Activated CD4-positive, alpha-beta T cell treated with anti-CD3 and anti-CD28 coated beads, Interleukin-2, amount 10 ng/mL, durations not matched to agents 7 days and 5 days (primary cell): ENCODE measurements at regions not wholly inside any gene's neighbourhood (a gene's known extent, or its start where the extent isn't known, plus 50 kb on each side); places are given as distances from the start of the nearest gene placed in this dataset.
"Not testable (repeated sequence)": the region's sequence is repeated elsewhere in the genome, so short reads cannot be mapped to it uniquely, and the experiment has no call there.

Experiments used
- CTCF ChIA-PET: fragments of 350-600 bp; sonication (Branson Sonifier 250); formaldehyde crosslinking; loops from one replicate; lab custom pipeline; 2021; ENCODE audit warnings: antibody characterized with exemption; lab: Charles Lee
- POLR2A ChIA-PET: fragments of 350-600 bp; sonication (Branson Sonifier 250); formaldehyde crosslinking; loops from one replicate; lab custom pipeline; 2021; ENCODE audit warnings: antibody characterized with exemption; lab: Charles Lee
- DNase-seq: peaks from one replicate; pipeline ENCODE4 v3.0.0-alpha.2; 2020
- H3K27ac Mint-ChIP-seq: one replicate; pipeline ENCODE4 v1.8.0; 2021; ENCODE audit warnings: mild to moderate bottlenecking, moderate library complexity, mixed read lengths
- H3K27me3 Mint-ChIP-seq: one replicate; pipeline ENCODE4 v1.8.0; 2021; ENCODE audit warnings: mixed read lengths
- H3K36me3 Mint-ChIP-seq: one replicate; pipeline ENCODE4 v1.8.0; 2021; ENCODE audit warnings: low read depth, mixed read lengths
- H3K4me1 Mint-ChIP-seq: one replicate; pipeline ENCODE4 v1.8.0; 2021; ENCODE audit warnings: mixed read lengths
- H3K4me3 Mint-ChIP-seq: one replicate; pipeline ENCODE4 v1.8.0; 2021; ENCODE audit warnings: mild to moderate bottlenecking, moderate library complexity, mixed read lengths
- H3K9me3 Mint-ChIP-seq: one replicate; pipeline ENCODE4 v1.8.0; 2021; ENCODE audit warnings: mixed read lengths

DNA sequence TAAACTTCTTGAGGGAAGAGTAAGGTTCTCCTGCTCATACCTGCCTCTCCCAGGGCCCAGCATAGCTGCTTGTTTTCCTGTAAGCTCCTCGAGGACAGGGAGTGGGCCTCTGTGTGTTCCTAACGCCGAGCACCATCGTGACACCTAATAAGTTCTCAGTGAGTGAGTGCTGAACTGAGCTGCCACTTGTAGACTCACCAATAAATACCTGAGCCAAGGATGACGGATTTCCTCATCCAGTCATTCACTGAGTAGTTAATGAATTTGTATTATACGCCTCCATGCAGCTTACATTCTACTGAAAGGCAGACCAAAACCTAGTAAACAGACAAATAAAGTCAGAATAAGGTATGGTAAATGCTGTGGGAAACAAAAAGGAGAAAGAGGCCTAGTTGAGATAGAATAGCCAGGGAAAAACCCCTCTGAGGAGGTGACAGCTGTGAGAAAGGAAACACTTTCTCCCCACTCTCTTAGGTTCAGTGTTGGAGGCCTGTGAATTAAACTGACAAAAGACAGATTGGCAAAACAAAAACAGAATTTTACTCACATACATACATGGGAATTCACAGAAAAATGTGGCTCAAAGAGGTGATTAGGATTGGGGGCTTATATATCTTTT is 138.6 kb downstream of the B3GNT2 start:
- H3K36me3 Mint-ChIP-seq = no peaks in the 10 kb centered on the region
- no peak overlapping the region for H3K4me3 Mint-ChIP-seq
- CTCF ChIA-PET = interaction anchor here (1.0 to 1.2 kb wide), 2 partner anchors 13 to 21 kb away, joined by 3 read pairs; no protein-coding TSS in a partner anchor
- H3K9me3 Mint-ChIP-seq = peaks cover 5% of the 10 kb centered on the region
- H3K27ac Mint-ChIP-seq = no peak overlapping the region
- DNase-seq = no peak
- no peaks in the 10 kb centered on the region for H3K27me3 Mint-ChIP-seq
- POLR2A ChIA-PET = no interaction called here
- no peaks in the 10 kb centered on the region for H3K4me1 Mint-ChIP-seq

DNA sequence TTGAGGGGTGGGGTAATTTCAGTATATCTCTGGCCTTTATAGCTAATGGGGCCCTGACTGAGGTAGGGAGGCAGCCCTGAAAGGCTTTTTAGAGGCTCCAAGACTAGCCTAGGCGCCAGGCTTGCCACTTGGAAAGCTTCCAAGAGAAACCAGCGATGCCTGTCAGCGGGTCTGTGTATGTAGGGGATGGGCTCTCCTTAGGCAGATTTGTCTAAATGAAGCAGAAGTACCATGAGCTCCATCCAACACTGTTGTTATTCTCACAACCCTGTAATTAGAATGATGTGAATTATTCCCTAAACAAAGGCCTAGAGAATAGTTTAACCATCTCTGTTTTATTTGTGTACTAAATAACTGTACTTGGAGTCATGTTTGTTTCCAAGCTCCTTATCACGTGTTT is 138.1 kb downstream of the B3GNT2 start:
- H3K36me3 Mint-ChIP-seq = no peaks in the 10 kb centered on the region
- POLR2A ChIA-PET = no interaction called here
- H3K4me3 Mint-ChIP-seq = no peak overlapping the region
- H3K9me3 Mint-ChIP-seq = peaks cover 5% of the 10 kb centered on the region
- H3K27ac Mint-ChIP-seq = no peak overlapping the region
- no peak for DNase-seq
- no peaks in the 10 kb centered on the region for H3K4me1 Mint-ChIP-seq
- H3K27me3 Mint-ChIP-seq = no peaks in the 10 kb centered on the region
- CTCF ChIA-PET = interaction anchor here (0.6 to 1.2 kb wide), 4 partner anchors 14 to 199 kb away, joined by 3 read pairs; no protein-coding TSS in a partner anchor

DNA sequence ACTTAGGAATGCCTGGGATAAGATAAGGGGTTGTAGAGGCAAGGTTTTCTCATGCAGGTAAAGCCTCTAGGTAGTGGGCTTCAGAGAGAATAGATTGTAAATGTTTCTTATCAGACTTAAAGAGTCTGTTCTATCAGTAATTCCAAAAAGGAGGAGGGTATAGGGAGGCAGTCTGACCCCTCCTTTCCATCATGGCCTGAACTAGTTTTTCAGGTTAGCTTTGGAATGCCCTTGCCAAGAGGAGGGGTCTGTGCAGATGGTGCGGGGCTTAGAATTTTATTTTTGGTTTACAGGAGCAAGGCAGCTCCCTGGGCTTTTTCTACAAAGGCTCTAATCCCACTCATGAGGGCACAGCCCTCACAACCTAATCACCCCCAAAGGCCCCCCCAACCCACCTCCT is 135.0 kb downstream of the B3GNT2 start:
- POLR2A ChIA-PET = no interaction called here
- no peak for DNase-seq
- Mint-ChIP-seq H3K9me3 (peaks cover 9% of the 10 kb centered on the region), H3K4me1 (peaks cover 7% of the 10 kb centered on the region), H3K27ac (no peak overlapping the region), H3K4me3 (no peak overlapping the region), H3K36me3 (no peaks in the 10 kb centered on the region), H3K27me3 (no peaks in the 10 kb centered on the region)
- CTCF ChIA-PET = interaction anchor here (0.6 to 1.3 kb wide), 3 partner anchors 22 to 309 kb away, joined by 3 to 4 read pairs (median 3); partner anchors contain the start of gene B3GNT2

DNA sequence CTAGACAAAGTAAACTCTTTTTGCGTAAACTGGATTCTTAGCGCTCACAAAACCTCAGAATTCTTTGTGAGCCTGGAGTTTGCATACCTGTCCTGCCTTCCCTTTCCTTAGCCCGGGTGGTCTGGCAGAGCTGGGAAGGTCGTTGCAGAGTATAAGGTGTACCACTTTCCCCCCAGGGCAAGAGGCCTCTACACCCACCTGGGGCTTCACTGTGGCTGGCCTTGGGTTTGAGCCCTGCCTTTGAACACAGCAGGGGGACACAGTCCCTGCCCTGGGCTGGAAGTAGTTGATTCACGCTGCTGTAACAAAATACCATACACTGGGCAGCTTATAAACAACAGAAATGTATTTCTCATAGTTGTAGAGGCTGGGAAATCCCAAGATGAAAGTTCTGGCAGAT is 133.9 kb downstream of the B3GNT2 start:
- Mint-ChIP-seq H3K27ac (no peak overlapping the region), H3K4me1 (peaks cover 7% of the 10 kb centered on the region), H3K27me3 (no peaks in the 10 kb centered on the region), H3K36me3 (no peaks in the 10 kb centered on the region), H3K9me3 (peaks cover 17% of the 10 kb centered on the region), H3K4me3 (no peak overlapping the region)
- CTCF ChIA-PET = no interaction called here
- DNase-seq = no peak
- POLR2A ChIA-PET = no interaction called here

DNA sequence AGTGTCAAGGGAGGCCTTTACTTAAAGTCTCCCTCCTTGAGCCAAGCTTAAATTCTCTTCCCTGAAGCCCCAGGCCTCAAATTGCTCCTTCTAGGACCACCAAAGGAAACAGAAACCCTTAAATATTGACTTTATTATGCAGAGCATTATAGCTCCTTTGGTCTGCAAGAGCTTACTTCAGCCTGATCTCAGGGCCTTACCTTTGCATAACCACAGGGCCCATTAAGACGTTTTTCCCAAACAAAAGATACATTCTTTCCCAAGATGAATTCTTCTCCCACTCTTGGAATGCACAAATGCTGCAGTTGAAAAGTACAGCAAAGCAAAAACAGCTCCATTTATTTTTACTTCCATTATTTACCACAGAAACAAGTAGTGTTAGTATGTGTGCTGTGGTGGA is 130.8 kb downstream of the B3GNT2 start:
- ChIA-PET CTCF (interaction anchor here (0.6 to 1.1 kb wide), 2 partner anchors 31 to 60 kb away, joined by 4 to 6 read pairs; no protein-coding TSS in a partner anchor), POLR2A (no interaction called here)
- Mint-ChIP-seq H3K36me3 (no peaks in the 10 kb centered on the region), H3K4me1 (peaks cover 7% of the 10 kb centered on the region), H3K27me3 (peaks cover 2% of the 10 kb centered on the region), H3K27ac (no peak overlapping the region), H3K9me3 (peaks cover 22% of the 10 kb centered on the region), H3K4me3 (no peak overlapping the region)
- no peak for DNase-seq

DNA sequence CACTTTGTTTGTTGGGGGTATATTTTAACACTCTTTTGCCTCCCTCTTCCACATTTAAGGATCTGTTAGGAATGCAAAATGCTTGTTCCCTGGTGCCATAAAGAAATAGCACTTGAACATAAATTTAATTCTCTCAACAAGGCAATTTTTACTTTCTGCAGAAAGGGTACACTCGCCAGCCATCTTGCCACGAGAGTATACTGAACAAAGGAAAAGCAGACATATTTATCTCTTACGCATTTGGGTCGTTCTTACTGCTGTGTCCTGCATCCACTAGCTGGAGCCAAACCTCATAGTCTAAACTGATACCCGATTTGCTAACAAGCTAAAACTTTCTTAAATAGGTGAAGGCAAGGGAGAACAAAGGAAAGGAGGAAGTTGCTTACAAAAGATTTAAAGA is 129.5 kb downstream of the B3GNT2 start:
- POLR2A ChIA-PET = no interaction called here
- Mint-ChIP-seq H3K27me3 (peaks cover 2% of the 10 kb centered on the region), H3K27ac (no peak overlapping the region), H3K9me3 (peaks cover 22% of the 10 kb centered on the region), H3K4me1 (peaks cover 7% of the 10 kb centered on the region), H3K36me3 (no peaks in the 10 kb centered on the region), H3K4me3 (no peak overlapping the region)
- DNase-seq = no peak
- CTCF ChIA-PET = interaction anchor here (1.1 kb wide), 1 partner anchor 58 kb away, joined by 4 read pairs; no protein-coding TSS in a partner anchor

DNA sequence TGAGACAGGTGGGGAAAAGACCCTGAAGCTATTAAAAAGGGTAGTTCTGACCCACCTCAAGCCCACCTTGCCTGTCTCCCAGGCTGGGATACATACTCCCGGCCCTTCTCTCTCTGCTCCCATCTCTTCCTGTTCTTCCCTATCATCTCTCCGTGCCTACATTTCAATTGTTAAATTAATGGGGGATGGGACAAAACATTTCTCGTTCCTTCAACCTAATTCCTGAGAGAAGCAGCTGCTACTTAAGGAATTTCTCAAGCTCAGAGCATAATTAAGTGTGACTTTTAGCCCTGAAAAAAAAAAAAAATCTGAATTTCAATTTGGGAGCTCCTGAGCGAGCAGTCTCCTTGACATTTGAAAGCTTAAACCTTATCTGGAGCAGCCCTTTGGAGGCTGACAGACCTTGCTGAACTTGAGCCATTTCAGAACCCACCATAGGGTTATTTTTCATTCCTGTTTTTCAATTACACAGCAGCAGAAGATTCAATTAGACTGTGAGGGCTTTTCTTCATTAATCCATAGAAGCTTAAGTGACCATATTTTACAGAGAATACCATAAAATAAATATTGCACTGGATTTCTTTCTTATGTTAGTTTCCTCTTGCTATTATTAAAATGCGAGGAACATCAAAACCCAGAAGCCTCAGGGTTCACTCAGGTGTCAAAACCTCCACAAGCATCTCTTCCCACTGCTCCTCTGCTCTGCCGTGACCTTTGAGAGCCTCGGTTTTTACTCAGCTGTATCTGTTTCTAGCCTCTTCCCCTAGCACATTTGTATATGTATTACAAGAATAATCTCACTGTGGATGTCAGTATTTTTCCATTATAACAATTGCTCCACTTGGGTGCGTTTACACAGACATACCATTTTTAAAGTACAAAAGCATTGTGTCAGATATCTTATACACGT is 125.7 kb downstream of the B3GNT2 start:
- CTCF ChIA-PET = interaction anchor here (1.1 kb wide), 1 partner anchor 16 kb away, joined by 3 read pairs; no protein-coding TSS in a partner anchor
- no peaks in the 10 kb centered on the region for H3K4me1 Mint-ChIP-seq
- peaks cover 2% of the 10 kb centered on the region for H3K27me3 Mint-ChIP-seq
- H3K27ac Mint-ChIP-seq = peak overlapping the region; percentile 7
- H3K36me3 Mint-ChIP-seq = no peaks in the 10 kb centered on the region
- DNase-seq = no peak
- H3K4me3 Mint-ChIP-seq = no peak overlapping the region
- peaks cover 15% of the 10 kb centered on the region for H3K9me3 Mint-ChIP-seq
- POLR2A ChIA-PET = no interaction called here

DNA sequence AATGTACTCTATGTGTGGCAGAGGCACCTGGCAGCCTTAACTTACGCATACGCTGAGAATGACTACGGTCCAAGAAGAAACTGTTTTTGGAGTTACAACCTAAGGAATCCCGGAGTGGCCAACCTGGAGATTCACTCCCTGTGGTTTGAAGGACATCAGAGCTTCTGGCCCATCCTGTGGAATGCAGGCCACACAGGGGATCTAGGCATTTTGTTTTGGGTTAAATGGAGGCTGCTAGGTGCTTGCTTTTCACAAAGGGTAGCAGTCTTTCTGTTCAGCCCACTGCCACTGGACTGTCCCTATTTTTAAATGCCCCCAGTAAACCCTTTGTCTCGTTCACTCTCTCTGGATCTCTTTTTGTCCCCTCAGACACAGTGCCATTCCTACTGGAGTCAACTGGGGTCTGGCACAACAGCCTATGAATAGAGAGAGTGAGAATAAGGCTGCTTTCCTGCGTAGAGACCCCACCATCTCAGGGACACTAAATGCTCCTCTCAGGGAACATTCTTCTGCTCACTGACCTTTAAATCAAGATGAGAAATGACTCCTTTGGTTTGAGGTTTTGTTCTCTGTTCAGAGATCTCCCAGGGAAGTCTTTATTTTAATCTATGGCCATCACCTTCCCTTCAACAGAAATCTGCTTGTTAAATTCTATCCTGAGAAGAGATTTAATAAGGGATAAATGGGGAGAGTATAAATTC is 124.9 kb downstream of the B3GNT2 start:
- ChIA-PET POLR2A (no interaction called here), CTCF (interaction anchor here (0.6 kb wide), 1 partner anchor 186 kb away, joined by 3 read pairs; no protein-coding TSS in a partner anchor)
- Mint-ChIP-seq H3K27me3 (peaks cover 2% of the 10 kb centered on the region), H3K4me3 (no peak overlapping the region), H3K4me1 (no peaks in the 10 kb centered on the region), H3K36me3 (no peaks in the 10 kb centered on the region), H3K9me3 (peaks cover 13% of the 10 kb centered on the region), H3K27ac (no peak overlapping the region)
- DNase-seq = no peak

DNA sequence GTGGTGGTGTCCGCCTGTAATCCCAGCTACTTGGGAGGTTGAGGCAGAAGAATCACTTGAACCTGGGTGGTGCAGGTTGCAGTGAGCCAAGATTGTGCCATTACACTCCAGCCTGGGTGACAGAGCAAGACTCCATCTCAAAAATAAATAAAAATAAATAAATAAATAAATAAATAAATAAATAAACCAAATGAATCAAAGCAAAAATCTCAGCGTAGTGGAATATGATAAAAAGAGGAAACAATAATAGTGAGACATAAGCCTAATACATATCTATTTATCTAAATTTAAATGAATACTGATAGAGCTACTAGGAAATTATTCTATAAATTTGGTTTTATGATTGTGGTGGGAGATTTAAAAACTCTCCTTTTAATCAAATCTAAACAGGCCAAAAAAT is 124.2 kb downstream of the B3GNT2 start:
- H3K4me1 Mint-ChIP-seq, H3K36me3 Mint-ChIP-seq, H3K9me3 Mint-ChIP-seq, H3K4me3 Mint-ChIP-seq, H3K27ac Mint-ChIP-seq, DNase-seq, H3K27me3 Mint-ChIP-seq, POLR2A ChIA-PET: not testable (repeated sequence)
- CTCF ChIA-PET = interaction anchor here (0.6 kb wide), 2 partner anchors 185 to 695 kb away, joined by 3 read pairs; no protein-coding TSS in a partner anchor

DNA sequence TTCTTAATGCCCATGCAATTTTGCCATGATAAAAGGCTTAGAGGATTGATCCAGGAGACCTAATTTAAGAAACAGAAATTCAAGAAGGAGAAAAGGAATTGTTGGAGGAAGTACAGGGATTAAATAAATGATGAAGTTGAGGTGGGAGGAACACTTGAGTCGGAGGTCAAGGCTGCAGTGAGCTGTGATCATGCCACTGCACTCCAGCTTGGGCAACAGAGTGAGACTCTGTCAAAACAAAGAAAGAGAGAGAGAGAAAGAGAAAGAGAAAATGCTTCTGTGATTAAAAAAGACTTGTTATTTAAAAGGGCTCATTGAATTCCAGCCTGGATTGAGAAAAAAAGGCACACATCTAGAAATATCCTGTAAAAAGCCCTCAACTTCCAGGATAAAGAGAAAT is 123.2 kb downstream of the B3GNT2 start:
- H3K27ac Mint-ChIP-seq = no peak overlapping the region
- CTCF ChIA-PET = no interaction called here
- POLR2A ChIA-PET = no interaction called here
- no peak for DNase-seq
- H3K9me3 Mint-ChIP-seq = peaks cover 2% of the 10 kb centered on the region
- H3K4me1 Mint-ChIP-seq = peaks cover 10% of the 10 kb centered on the region
- H3K27me3 Mint-ChIP-seq = peaks cover 2% of the 10 kb centered on the region
- H3K4me3 Mint-ChIP-seq = no peak overlapping the region
- no peaks in the 10 kb centered on the region for H3K36me3 Mint-ChIP-seq

DNA sequence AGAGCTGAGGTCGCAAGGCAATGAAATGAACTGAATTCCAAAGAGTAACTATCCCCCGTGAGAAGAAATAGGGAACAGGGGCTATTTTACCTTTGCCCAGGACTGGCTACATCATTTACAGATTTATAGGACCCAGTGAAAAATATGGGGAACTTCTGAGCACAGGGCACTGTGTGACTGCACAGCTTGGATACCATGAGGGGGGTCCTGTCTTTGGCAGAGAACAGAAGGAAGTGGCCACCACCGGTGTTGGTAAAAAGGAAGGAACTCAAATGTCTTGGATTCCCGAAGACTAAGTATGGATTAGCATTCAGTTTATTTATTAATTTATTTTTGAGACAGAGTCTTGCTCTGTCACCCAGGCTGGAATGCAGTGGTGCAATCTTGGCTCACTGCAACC is 119.6 kb downstream of the B3GNT2 start:
- no peaks in the 10 kb centered on the region for H3K27me3 Mint-ChIP-seq
- no peak overlapping the region for H3K27ac Mint-ChIP-seq
- ChIA-PET CTCF (interaction anchor here (0.5 to 1.0 kb wide), 2 partner anchors 27 to 223 kb away, joined by 3 to 4 read pairs; no protein-coding TSS in a partner anchor), POLR2A (no interaction called here)
- no peak for DNase-seq
- H3K4me1 Mint-ChIP-seq = peaks cover 21% of the 10 kb centered on the region
- H3K36me3 Mint-ChIP-seq = no peaks in the 10 kb centered on the region
- H3K4me3 Mint-ChIP-seq = no peak overlapping the region
- H3K9me3 Mint-ChIP-seq = no peaks in the 10 kb centered on the region

DNA sequence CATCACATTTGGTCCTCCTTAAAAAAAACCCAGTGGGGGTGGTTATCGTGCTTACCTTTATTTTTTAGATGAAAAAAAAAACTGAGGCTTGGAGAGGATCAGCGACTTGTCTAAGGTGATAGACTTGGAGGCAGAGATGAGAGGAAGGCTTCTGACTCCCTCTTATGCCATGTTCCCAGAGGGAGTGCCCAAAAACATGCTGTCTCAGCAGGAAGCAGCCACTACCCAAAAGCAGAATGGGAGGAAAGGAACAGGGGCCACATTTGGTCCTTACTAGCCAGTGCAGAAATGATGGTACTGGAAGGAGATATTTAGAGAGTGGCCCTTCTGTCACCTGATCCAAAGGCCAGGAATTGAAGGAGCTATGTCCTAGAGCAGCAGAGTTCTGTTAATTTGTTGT is 118.4 kb downstream of the B3GNT2 start:
- Mint-ChIP-seq H3K27me3 (no peaks in the 10 kb centered on the region), H3K4me3 (peak overlapping the region; percentile 33), H3K36me3 (no peaks in the 10 kb centered on the region), H3K9me3 (no peaks in the 10 kb centered on the region), H3K27ac (peak overlapping the region; percentile 87), H3K4me1 (peaks cover 33% of the 10 kb centered on the region)
- ChIA-PET POLR2A (no interaction called here), CTCF (interaction anchor here (0.9 to 1.0 kb wide), 3 partner anchors 14 to 1588 kb away, joined by 3 read pairs; no protein-coding TSS in a partner anchor)
- DNase-seq = no peak
